ENCODE measurements at regions not wholly inside any gene's neighbourhood (a gene's known extent, or its start where the extent isn't known, plus 50 kb on each side); places are given as distances from the start of the nearest gene placed in this dataset.

DNA sequence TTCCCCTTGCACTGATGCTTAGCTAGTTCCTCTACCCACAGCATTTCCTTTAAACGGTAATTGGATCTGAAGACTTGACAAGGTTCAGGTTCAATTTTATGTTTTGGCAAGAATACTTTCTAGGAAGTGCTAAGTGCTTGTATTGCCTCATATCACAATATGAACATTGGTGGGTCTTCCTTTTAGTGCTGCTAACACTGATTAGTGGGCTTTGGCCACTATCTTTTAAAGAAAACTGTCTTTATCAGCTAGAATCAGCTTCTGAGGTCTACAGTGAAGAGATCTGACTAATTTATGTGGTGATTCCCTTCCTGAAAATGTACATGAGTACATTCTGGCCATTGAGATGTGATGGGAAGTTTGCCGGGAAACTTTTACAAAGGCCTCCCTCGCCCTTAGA, 316.7 kb upstream of the KLF3 start:
- H3K4me1 Mint-ChIP-seq: no peaks in the 10 kb centered on the region
- intact Hi-C loops (cut with micrococcal nuclease): no loop called here
- H3K9me3 Mint-ChIP-seq: peaks cover 18% of the 10 kb centered on the region
- peaks cover 8% of the 10 kb centered on the region for H3K27me3 Mint-ChIP-seq
- H3K4me3 Mint-ChIP-seq: no peak overlapping the region
- H3K36me3 Mint-ChIP-seq (ENCODE audit: low read depth): no peaks in the 10 kb centered on the region
- ChIA-PET CTCF (no interaction called here), POLR2A (no interaction called here)
- no peak for ATAC-seq (ENCODE audit: low read depth)
- DNase-seq: no peak
- no peak overlapping the region for H3K27ac Mint-ChIP-seq
- TF ChIP-seq, protein P1, sequence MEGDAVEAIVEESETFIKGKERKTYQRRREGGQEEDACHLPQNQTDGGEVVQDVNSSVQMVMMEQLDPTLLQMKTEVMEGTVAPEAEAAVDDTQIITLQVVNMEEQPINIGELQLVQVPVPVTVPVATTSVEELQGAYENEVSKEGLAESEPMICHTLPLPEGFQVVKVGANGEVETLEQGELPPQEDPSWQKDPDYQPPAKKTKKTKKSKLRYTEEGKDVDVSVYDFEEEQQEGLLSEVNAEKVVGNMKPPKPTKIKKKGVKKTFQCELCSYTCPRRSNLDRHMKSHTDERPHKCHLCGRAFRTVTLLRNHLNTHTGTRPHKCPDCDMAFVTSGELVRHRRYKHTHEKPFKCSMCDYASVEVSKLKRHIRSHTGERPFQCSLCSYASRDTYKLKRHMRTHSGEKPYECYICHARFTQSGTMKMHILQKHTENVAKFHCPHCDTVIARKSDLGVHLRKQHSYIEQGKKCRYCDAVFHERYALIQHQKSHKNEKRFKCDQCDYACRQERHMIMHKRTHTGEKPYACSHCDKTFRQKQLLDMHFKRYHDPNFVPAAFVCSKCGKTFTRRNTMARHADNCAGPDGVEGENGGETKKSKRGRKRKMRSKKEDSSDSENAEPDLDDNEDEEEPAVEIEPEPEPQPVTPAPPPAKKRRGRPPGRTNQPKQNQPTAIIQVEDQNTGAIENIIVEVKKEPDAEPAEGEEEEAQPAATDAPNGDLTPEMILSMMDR (IDR thresholded peaks at IDR 0.05): no peak

DNA sequence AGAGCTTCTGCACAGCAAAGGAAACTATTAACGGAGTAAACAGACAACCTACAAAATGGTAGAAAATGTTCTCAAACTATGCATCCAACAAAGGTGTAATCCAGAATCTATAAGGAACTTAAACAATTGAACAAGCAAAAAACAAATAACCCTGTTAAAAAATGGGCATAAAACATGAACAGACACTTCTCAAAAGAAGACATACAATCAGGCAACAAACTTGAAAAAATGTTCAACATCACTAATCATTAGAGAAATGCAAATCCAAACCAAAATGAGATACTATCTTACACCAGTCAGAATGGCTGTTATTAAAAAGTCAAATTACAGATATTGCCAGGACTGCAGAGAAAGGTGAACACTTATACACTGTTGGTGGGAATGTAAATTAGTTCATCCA, 309.6 kb upstream of the KLF3 start:
- H3K27me3 Mint-ChIP-seq: peaks cover 6% of the 10 kb centered on the region
- ATAC-seq (ENCODE audit: low read depth): no peak
- TF ChIP-seq, protein P1 (IDR thresholded peaks at IDR 0.05): no peak
- no peak overlapping the region for H3K27ac Mint-ChIP-seq
- DNase-seq: no peak
- ChIA-PET POLR2A (no interaction called here), CTCF (no interaction called here)
- H3K4me3 Mint-ChIP-seq: no peak overlapping the region
- no peaks in the 10 kb centered on the region for H3K4me1 Mint-ChIP-seq
- peaks cover 26% of the 10 kb centered on the region for H3K9me3 Mint-ChIP-seq
- intact Hi-C loops (cut with micrococcal nuclease): no loop called here
- no peaks in the 10 kb centered on the region for H3K36me3 Mint-ChIP-seq (ENCODE audit: low read depth)

GRCh38 chr4:38354872-38355271, 309.1 kb upstream of the KLF3 start:
- POLR2A ChIA-PET: no interaction called here
- no peak for DNase-seq
- CTCF ChIA-PET: no interaction called here
- H3K4me1 Mint-ChIP-seq: no peaks in the 10 kb centered on the region
- H3K36me3 Mint-ChIP-seq (ENCODE audit: low read depth): no peaks in the 10 kb centered on the region
- H3K9me3 Mint-ChIP-seq: peaks cover 26% of the 10 kb centered on the region
- TF ChIP-seq, protein P1 (IDR thresholded peaks at IDR 0.05): no peak
- H3K27ac Mint-ChIP-seq: no peak overlapping the region
- no peak overlapping the region for H3K4me3 Mint-ChIP-seq
- no peak for ATAC-seq (ENCODE audit: low read depth)
- intact Hi-C loops (cut with micrococcal nuclease): no loop called here
- peaks cover 6% of the 10 kb centered on the region for H3K27me3 Mint-ChIP-seq

DNA sequence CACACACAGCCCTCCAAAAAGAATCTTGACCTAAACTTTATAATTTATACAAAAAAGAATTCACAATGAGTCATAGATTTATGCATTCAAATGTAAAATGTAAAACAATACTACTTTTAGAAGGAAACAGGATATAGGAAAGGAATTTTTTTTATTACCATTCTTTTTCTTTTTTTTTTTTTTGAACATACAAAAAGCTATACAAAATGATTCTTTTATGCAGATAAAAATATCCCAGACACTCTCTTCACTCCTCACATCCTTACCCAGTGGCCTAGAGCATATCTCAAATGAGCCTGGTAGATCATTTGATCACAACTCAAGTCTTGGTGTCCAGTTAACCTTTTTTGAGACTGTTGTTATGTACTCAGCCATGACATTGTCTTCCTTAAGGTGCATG, 307.3 kb upstream of the KLF3 start:
- DNase-seq (no peak), ATAC-seq (ENCODE audit: low read depth) (no peak)
- ChIA-PET POLR2A (no interaction called here), CTCF (no interaction called here)
- no peak overlapping the region for H3K27ac Mint-ChIP-seq
- peaks cover 24% of the 10 kb centered on the region for H3K9me3 Mint-ChIP-seq
- no peaks in the 10 kb centered on the region for H3K36me3 Mint-ChIP-seq (ENCODE audit: low read depth)
- TF ChIP-seq, protein P1 (IDR thresholded peaks at IDR 0.05): no peak
- H3K4me3 Mint-ChIP-seq: no peak overlapping the region
- no peaks in the 10 kb centered on the region for H3K27me3 Mint-ChIP-seq
- intact Hi-C loops (cut with micrococcal nuclease): no loop called here
- no peaks in the 10 kb centered on the region for H3K4me1 Mint-ChIP-seq

GRCh38 chr4:38357546-38357945, 306.5 kb upstream of the KLF3 start:
- intact Hi-C loops (cut with micrococcal nuclease): no loop called here
- POLR2A ChIA-PET: no interaction called here
- Mint-ChIP-seq H3K27me3 (no peaks in the 10 kb centered on the region), H3K4me3 (no peak overlapping the region), H3K27ac (no peak overlapping the region), H3K4me1 (no peaks in the 10 kb centered on the region), H3K9me3 (peaks cover 18% of the 10 kb centered on the region), H3K36me3 (ENCODE audit: low read depth) (no peaks in the 10 kb centered on the region)
- TF ChIP-seq, protein P1 (IDR thresholded peaks at IDR 0.05): no peak
- ATAC-seq (ENCODE audit: low read depth): no peak
- no peak for DNase-seq
- CTCF ChIA-PET: no interaction called here
